DOHH2 (cell line): ENCODE measurements at regions not wholly inside any gene's neighbourhood (a gene's known extent, or its start where the extent isn't known, plus 50 kb on each side); places are given as distances from the start of the nearest gene placed in this dataset.
"Not testable (repeated sequence)": the region's sequence is repeated elsewhere in the genome, so short reads cannot be mapped to it uniquely, and the experiment has no call there.

ENCODE experiments used
- H3F3A ChIP-seq: fragments of 200-600 bp; sonication (generic), shearing (Covaris generic); 2 replicates; pipeline ENCODE4 v1.6.0; 2016; ENCODE audit warnings: antibody characterized with exemption, mild to moderate bottlenecking; ENCODE audit not compliant: control insufficient read depth, insufficient read depth
- H3K27ac ChIP-seq: fragments of 200-600 bp; sonication (generic); 2 replicates; pipeline ENCODE4 v1.5.1; 2014; ENCODE audit warnings: low read depth, mild to moderate bottlenecking, low read length, moderate library complexity
- H3K27me3 ChIP-seq: fragments of 200-600 bp; sonication (generic); 2 replicates; pipeline ENCODE4 v1.6.1; 2014; ENCODE audit warnings: mild to moderate bottlenecking, low read length, mixed read lengths; ENCODE audit not compliant: control insufficient read depth
- H3K36me3 ChIP-seq: fragments of 200-600 bp; sonication (generic); 2 replicates; pipeline ENCODE4 v1.6.1; 2014; ENCODE audit warnings: mild to moderate bottlenecking, low read length, moderate library complexity, mixed read lengths; ENCODE audit not compliant: control insufficient read depth
- H3K4me1 ChIP-seq: fragments of 200-600 bp; sonication (generic); 2 replicates; pipeline ENCODE4 v1.6.1; 2014; ENCODE audit warnings: mild to moderate bottlenecking, low read length, mixed read lengths; ENCODE audit not compliant: control insufficient read depth
- H3K4me2 ChIP-seq: fragments of 200-600 bp; sonication (generic); 2 replicates; pipeline ENCODE4 v1.6.0; 2014; ENCODE audit warnings: mild to moderate bottlenecking, low read length, moderate library complexity
- H3K4me3 ChIP-seq: fragments of 200-600 bp; sonication (generic); 2 replicates; pipeline ENCODE4 v1.5.1; 2014; ENCODE audit warnings: mild to moderate bottlenecking, low read length, mixed read lengths
- H3K79me2 ChIP-seq: fragments of 200-600 bp; sonication (generic); 2 replicates; pipeline ENCODE4 v1.6.1; 2014; ENCODE audit warnings: mild to moderate bottlenecking, low read length, mixed read lengths; ENCODE audit not compliant: control insufficient read depth
- H3K9me2 ChIP-seq: fragments of 200-600 bp; sonication (generic); replicated peaks from 2 replicates; pipeline ENCODE4 v1.6.1; 2014; ENCODE audit warnings: mild to moderate bottlenecking, low read length, mixed read lengths; ENCODE audit not compliant: control insufficient read depth
- H3K9me3 ChIP-seq: fragments of 200-600 bp; sonication (generic); 2 replicates; pipeline ENCODE4 v1.6.1; 2014; ENCODE audit warnings: antibody characterized with exemption, low read length, mixed read lengths; ENCODE audit not compliant: control insufficient read depth, insufficient read depth
- H4K20me1 ChIP-seq: fragments of 200-600 bp; sonication (generic); 2 replicates; pipeline ENCODE4 v1.6.0; 2014; ENCODE audit warnings: low read depth, mild to moderate bottlenecking, antibody characterized with exemption, low read length, moderate library complexity; ENCODE audit not compliant: control insufficient read depth, insufficient read depth
- CTCF ChIP-seq: fragments of 200-600 bp; sonication (generic); IDR thresholded peaks from one replicate; pipeline ENCODE4 v1.5.1; 2014; ENCODE audit warnings: antibody characterized with exemption, mild to moderate bottlenecking, low read depth, low read length; ENCODE audit not compliant: poor library complexity, severe bottlenecking
- EZH2phosphoT487 ChIP-seq: fragments of 200-600 bp; sonication (generic); IDR thresholded peaks from 2 replicates; pipeline ENCODE4 v1.6.1; 2017; ENCODE audit warnings: borderline replicate concordance, mild to moderate bottlenecking, antibody characterized with exemption, low read length, moderate library complexity, mixed read lengths

GRCh38 chrX:113793563-113793962 is 790.3 kb upstream of the HTR2C start:
- Histone ChIP-seq H4K20me1 (no peaks in the 10 kb centered on the region), H3K27ac (no peak overlapping the region), H3K4me3 (no peak overlapping the region), H3K9me3 (no peaks in the 10 kb centered on the region), H3F3A (no peaks in the 10 kb centered on the region), H3K4me2 (no peak overlapping the region), H3K9me2 (no peaks in the 10 kb centered on the region), H3K79me2 (no peaks in the 10 kb centered on the region), H3K4me1 (no peaks in the 10 kb centered on the region), H3K36me3 (no peaks in the 10 kb centered on the region), H3K27me3 (no peaks in the 10 kb centered on the region)
- TF ChIP-seq EZH2phosphoT487 = no peak
- no peak for TF ChIP-seq CTCF

- Histone ChIP-seq H3K4me2 (no peak overlapping the region), H3F3A (no peaks in the 10 kb centered on the region), H3K9me3 (no peaks in the 10 kb centered on the region), H4K20me1 (no peaks in the 10 kb centered on the region), H3K79me2 (no peaks in the 10 kb centered on the region), H3K27ac (no peak overlapping the region), H3K36me3 (no peaks in the 10 kb centered on the region), H3K4me1 (no peaks in the 10 kb centered on the region), H3K4me3 (no peak overlapping the region), H3K27me3 (no peaks in the 10 kb centered on the region), H3K9me2 (no peaks in the 10 kb centered on the region)
- TF ChIP-seq CTCF = no peak
- TF ChIP-seq EZH2phosphoT487 = no peak
Observed at GRCh38 chrX:113790987-113791386, 792.9 kb upstream of the HTR2C start.

- H3K4me2 ChIP-seq, H3K9me2 ChIP-seq, H4K20me1 ChIP-seq, H3K9me3 ChIP-seq, H3K79me2 ChIP-seq, H3K36me3 ChIP-seq, H3K27ac ChIP-seq, H3K27me3 ChIP-seq, H3F3A ChIP-seq, H3K4me3 ChIP-seq, H3K4me1 ChIP-seq: not testable (repeated sequence)
Observed at GRCh38 chrX:113784754-113785153, 799.1 kb upstream of the HTR2C start.

GRCh38 chrX:113770806-113771205 is 813.1 kb upstream of the HTR2C start:
- Histone ChIP-seq H3K27ac (no peak overlapping the region), H3K79me2 (no peaks in the 10 kb centered on the region), H3K9me2 (no peaks in the 10 kb centered on the region), H3K36me3 (no peaks in the 10 kb centered on the region), H4K20me1 (no peaks in the 10 kb centered on the region), H3K4me1 (no peaks in the 10 kb centered on the region), H3K9me3 (no peaks in the 10 kb centered on the region), H3K4me3 (no peak overlapping the region), H3K27me3 (no peaks in the 10 kb centered on the region), H3K4me2 (no peak overlapping the region), H3F3A (no peaks in the 10 kb centered on the region)
- TF ChIP-seq EZH2phosphoT487 (no peak), CTCF (no peak)
